Neural cell (in vitro differentiated cells): ENCODE measurements at regions not wholly inside any gene's neighbourhood (a gene's known extent, or its start where the extent isn't known, plus 50 kb on each side); places are given as distances from the start of the nearest gene placed in this dataset.

Experiments used
- H2AFZ ChIP-seq: fragments of 200-600, 300-800 bp; sonication (generic), shearing (Covaris generic); 2 replicates; pipeline ENCODE4 v1.6.0; 2014; ENCODE audit warnings: low read depth, mild to moderate bottlenecking, antibody characterized with exemption, low read length, moderate library complexity
- H3F3A ChIP-seq: fragments of 200-600 bp; shearing (Covaris generic); 2 replicates; pipeline ENCODE4 v1.6.1; 2016; ENCODE audit warnings: mild to moderate bottlenecking, moderate library complexity, mixed read lengths, antibody characterized with exemption, low read length; ENCODE audit not compliant: insufficient read depth, poor library complexity, severe bottlenecking
- H3K27ac ChIP-seq: fragments of 200-600, 300-800 bp; sonication (generic), shearing (Covaris generic); 2 replicates; pipeline ENCODE4 v1.5.1; 2014; ENCODE audit warnings: mild to moderate bottlenecking, low read length, moderate library complexity
- H3K27me3 ChIP-seq: fragments of 300-800, 200-600 bp; sonication (generic), shearing (Covaris generic); 2 replicates; pipeline ENCODE4 v1.6.0; 2014; ENCODE audit warnings: mild to moderate bottlenecking, low read depth, low read length, moderate library complexity; ENCODE audit not compliant: insufficient read depth
- H3K36me3 ChIP-seq: fragments of 300-800, 200-600 bp; sonication (generic), shearing (Covaris generic); 2 replicates; pipeline ENCODE4 v1.5.1; 2014; ENCODE audit warnings: mild to moderate bottlenecking, antibody characterized with exemption, low read length, moderate library complexity; ENCODE audit not compliant: insufficient read depth
- H3K4me2 ChIP-seq: fragments of 300-800, 200-600 bp; sonication (generic), shearing (Covaris generic); 2 replicates; pipeline ENCODE4 v1.6.0; 2014; ENCODE audit warnings: mild to moderate bottlenecking, low read length
- H3K4me3 ChIP-seq: fragments of 300-800, 200-600 bp; sonication (generic), shearing (Covaris generic); 2 replicates; pipeline ENCODE4 v1.5.1; 2014; ENCODE audit warnings: mild to moderate bottlenecking, low read length, moderate library complexity
- H3K79me2 ChIP-seq: fragments of 200-600 bp; shearing (Covaris generic); replicated peaks from 2 replicates; pipeline ENCODE4 v1.6.0; 2014; ENCODE audit warnings: mild to moderate bottlenecking, low read length, moderate library complexity; ENCODE audit not compliant: insufficient read depth
- H3K9ac ChIP-seq: fragments of 300-800, 200-600 bp; sonication (generic), shearing (Covaris generic); 2 replicates; pipeline ENCODE4 v1.6.1; 2016; ENCODE audit warnings: mild to moderate bottlenecking, low read length, mixed read lengths
- H3K9me2 ChIP-seq: fragments of 200-600 bp; shearing (Covaris generic); 2 replicates; pipeline ENCODE4 v1.6.1; 2016; ENCODE audit warnings: mild to moderate bottlenecking, low read length, mixed read lengths; ENCODE audit not compliant: insufficient read depth
- H3K9me3 ChIP-seq: fragments of 200-600, 300-800 bp; sonication (generic), shearing (Covaris generic); 2 replicates; pipeline ENCODE4 v1.6.1; 2016; ENCODE audit warnings: mild to moderate bottlenecking, mixed run types, low read length, moderate library complexity, mixed read lengths
- H4K20me1 ChIP-seq: fragments of 200-600 bp; shearing (Covaris generic); 2 replicates; pipeline ENCODE4 v1.6.1; 2016; ENCODE audit warnings: mild to moderate bottlenecking, mixed run types; ENCODE audit not compliant: insufficient read depth
- CTCF ChIP-seq: fragments of 450-650 bp; IDR thresholded peaks from 2 replicates; pipeline ENCODE4 v1.5.1; 2014; ENCODE audit warnings: antibody characterized with exemption, mild to moderate bottlenecking, moderate library complexity; ENCODE audit not compliant: poor library complexity, severe bottlenecking
- EP300 ChIP-seq: fragments of 450-650 bp; conservative IDR thresholded peaks from 2 replicates; pipeline ENCODE4 v1.6.1; 2014; ENCODE audit warnings: antibody characterized with exemption, mild to moderate bottlenecking, moderate library complexity; ENCODE audit not compliant: poor library complexity, severe bottlenecking
- EZH2 ChIP-seq: fragments of 200-600, 300-800 bp; shearing (Covaris generic), sonication (generic); IDR thresholded peaks from 2 replicates; pipeline ENCODE4 v1.6.1; 2014; ENCODE audit warnings: antibody characterized with exemption, low read length, borderline replicate concordance, mild to moderate bottlenecking; ENCODE audit not compliant: insufficient read depth, poor library complexity, severe bottlenecking
- MXI1 ChIP-seq: fragments of 450-650 bp; conservative IDR thresholded peaks from 2 replicates; pipeline ENCODE4 v1.6.1; 2014; ENCODE audit warnings: antibody characterized with exemption, mild to moderate bottlenecking; ENCODE audit not compliant: poor library complexity, severe bottlenecking
- POLR2AphosphoS5 ChIP-seq: IDR thresholded peaks from 2 replicates; pipeline ENCODE4 v1.6.1; 2012
- RAD21 ChIP-seq: fragments of 450-650 bp; conservative IDR thresholded peaks from 2 replicates; pipeline ENCODE4 v1.6.1; 2014; ENCODE audit warnings: antibody characterized with exemption, mild to moderate bottlenecking, moderate library complexity
- REST ChIP-seq: IDR thresholded peaks from 2 replicates; pipeline ENCODE4 v1.6.1; 2012; ENCODE audit warnings: borderline replicate concordance
- SMC3 ChIP-seq: fragments of 450-650 bp; conservative IDR thresholded peaks from 2 replicates; pipeline ENCODE4 v1.6.1; 2014; ENCODE audit warnings: antibody characterized with exemption, mild to moderate bottlenecking, moderate library complexity; ENCODE audit not compliant: poor library complexity
- TAF1 ChIP-seq: IDR thresholded peaks from 2 replicates; pipeline ENCODE4 v1.6.1; 2012; ENCODE audit warnings: low read depth

GRCh38 chr18:56473400-56474024 lies 164.9 kb downstream of the TXNL1 start:
- H3K4me3 ChIP-seq: no peak overlapping the region
- H3K79me2 ChIP-seq: no peaks in the 10 kb centered on the region
- H3K27me3 ChIP-seq: no peaks in the 10 kb centered on the region
- TF ChIP-seq MXI1 (no peak), TAF1 (no peak), EP300 (no peak), POLR2AphosphoS5 (no peak), RAD21 (no peak), SMC3 (no peak), EZH2 (no peak), REST (no peak), CTCF (no peak)
- H3K9ac ChIP-seq: no peak overlapping the region
- no peak overlapping the region for H3K27ac ChIP-seq
- H3K9me3 ChIP-seq: no peaks in the 10 kb centered on the region
- H2AFZ ChIP-seq: no peak overlapping the region
- no peak overlapping the region for H3K4me2 ChIP-seq
- H3F3A ChIP-seq: no peaks in the 10 kb centered on the region
- H4K20me1 ChIP-seq: no peaks in the 10 kb centered on the region
- no peaks in the 10 kb centered on the region for H3K9me2 ChIP-seq
- H3K36me3 ChIP-seq: no peaks in the 10 kb centered on the region

- TF ChIP-seq REST: no peak
- no peak for TF ChIP-seq RAD21
- no peak for TF ChIP-seq EZH2
- TF ChIP-seq CTCF: no peak
- Histone ChIP-seq H4K20me1 (no peaks in the 10 kb centered on the region), H3K27ac (no peak overlapping the region), H3K9me2 (no peaks in the 10 kb centered on the region), H3K9ac (no peak overlapping the region), H3K9me3 (no peaks in the 10 kb centered on the region), H3F3A (no peaks in the 10 kb centered on the region), H3K79me2 (no peaks in the 10 kb centered on the region), H2AFZ (no peak overlapping the region), H3K36me3 (no peaks in the 10 kb centered on the region), H3K27me3 (no peaks in the 10 kb centered on the region), H3K4me3 (no peak overlapping the region), H3K4me2 (no peak overlapping the region)
These were observed 167.7 kb downstream of the TXNL1 start for GRCh38 chr18:56470406-56471351.
